ENCODE measurements at regions not wholly inside any gene's neighbourhood (a gene's known extent, or its start where the extent isn't known, plus 50 kb on each side); places are given as distances from the start of the nearest gene placed in this dataset.

DNA sequence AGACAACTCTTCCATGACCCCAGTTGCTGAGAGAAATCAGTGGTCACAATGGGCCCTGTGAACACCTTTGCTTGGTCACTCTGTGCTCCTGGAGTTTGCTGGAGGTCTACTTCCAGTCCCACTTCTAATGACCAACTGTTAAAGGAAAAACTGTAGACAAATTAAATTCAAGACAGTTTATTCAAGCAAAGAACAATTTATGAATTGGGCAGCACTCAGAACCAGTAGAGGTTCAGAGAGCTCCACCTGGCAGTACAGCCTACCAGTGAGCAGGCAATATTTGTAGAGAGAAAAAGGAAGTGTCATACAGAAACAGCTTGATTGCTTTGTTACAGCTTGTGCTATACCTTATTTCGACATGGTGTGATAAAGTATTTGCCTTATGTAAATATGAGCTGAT lies 116.5 kb downstream of the HS3ST3B1 start:
- no peaks in the 10 kb centered on the region for H3K27me3 ChIP-seq
- no peak for DNase-seq
- intact Hi-C loops (cut with DNase I): no loop called here
- no peak overlapping the region for H3K27ac ChIP-seq
- no peaks in the 10 kb centered on the region for H3K9me3 ChIP-seq
- no peaks in the 10 kb centered on the region for H3K36me3 ChIP-seq
- no peaks in the 10 kb centered on the region for H3K4me1 ChIP-seq
- no peak overlapping the region for H3K4me3 ChIP-seq (replicated peaks in 1 of 3)
- TF ChIP-seq POLR2A (IDR thresholded peaks at IDR 0.05): no peak
- TF ChIP-seq, protein P1, sequence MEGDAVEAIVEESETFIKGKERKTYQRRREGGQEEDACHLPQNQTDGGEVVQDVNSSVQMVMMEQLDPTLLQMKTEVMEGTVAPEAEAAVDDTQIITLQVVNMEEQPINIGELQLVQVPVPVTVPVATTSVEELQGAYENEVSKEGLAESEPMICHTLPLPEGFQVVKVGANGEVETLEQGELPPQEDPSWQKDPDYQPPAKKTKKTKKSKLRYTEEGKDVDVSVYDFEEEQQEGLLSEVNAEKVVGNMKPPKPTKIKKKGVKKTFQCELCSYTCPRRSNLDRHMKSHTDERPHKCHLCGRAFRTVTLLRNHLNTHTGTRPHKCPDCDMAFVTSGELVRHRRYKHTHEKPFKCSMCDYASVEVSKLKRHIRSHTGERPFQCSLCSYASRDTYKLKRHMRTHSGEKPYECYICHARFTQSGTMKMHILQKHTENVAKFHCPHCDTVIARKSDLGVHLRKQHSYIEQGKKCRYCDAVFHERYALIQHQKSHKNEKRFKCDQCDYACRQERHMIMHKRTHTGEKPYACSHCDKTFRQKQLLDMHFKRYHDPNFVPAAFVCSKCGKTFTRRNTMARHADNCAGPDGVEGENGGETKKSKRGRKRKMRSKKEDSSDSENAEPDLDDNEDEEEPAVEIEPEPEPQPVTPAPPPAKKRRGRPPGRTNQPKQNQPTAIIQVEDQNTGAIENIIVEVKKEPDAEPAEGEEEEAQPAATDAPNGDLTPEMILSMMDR (IDR thresholded peaks at IDR 0.05): no peak
- WGBS, 2 donors: 76 to 79% methylated on average over 1 of the region's 1 CpG

GRCh38 chr17:14409292-14409691 lies 108.4 kb downstream of the HS3ST3B1 start:
- H3K4me1 ChIP-seq: no peaks in the 10 kb centered on the region
- intact Hi-C loops (cut with DNase I): no loop called here
- no peak overlapping the region for H3K4me3 ChIP-seq (replicated peaks in 1 of 3)
- TF ChIP-seq, protein P1 (IDR thresholded peaks at IDR 0.05): no peak
- no peak for TF ChIP-seq POLR2A (IDR thresholded peaks at IDR 0.05)
- no peaks in the 10 kb centered on the region for H3K27me3 ChIP-seq
- DNase-seq: no peak
- 50 to 79% methylated on average over 1 of the region's 1 CpG for WGBS, 2 donors
- no peaks in the 10 kb centered on the region for H3K9me3 ChIP-seq
- no peaks in the 10 kb centered on the region for H3K36me3 ChIP-seq
- H3K27ac ChIP-seq: no peak overlapping the region

DNA sequence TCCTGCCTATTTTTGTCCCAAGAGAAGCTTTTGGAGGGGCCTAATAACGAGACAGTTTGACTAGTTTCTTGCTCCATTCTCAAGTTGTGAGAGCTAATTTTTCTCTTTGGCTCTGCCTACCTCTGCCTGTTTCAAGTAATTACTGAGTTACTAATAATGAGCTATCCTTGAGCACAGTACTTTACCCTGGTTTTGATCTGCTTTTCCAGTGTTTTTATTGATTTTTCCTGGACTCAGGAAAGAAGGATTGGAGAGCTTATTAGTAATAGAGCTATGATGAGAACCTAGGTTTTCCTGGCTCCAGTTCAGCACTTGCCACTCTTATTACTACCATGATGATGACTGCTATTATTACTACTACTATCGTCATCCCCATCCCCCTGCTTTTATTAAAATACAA lies 106.7 kb downstream of the HS3ST3B1 start:
- intact Hi-C loops (cut with DNase I): no loop called here
- H3K27ac ChIP-seq: no peak overlapping the region
- H3K4me3 ChIP-seq (replicated peaks in 1 of 3): no peak overlapping the region
- WGBS, 2 donors: 75 to 76% methylated on average over 2 of the region's 2 CpGs
- H3K4me1 ChIP-seq: no peaks in the 10 kb centered on the region
- H3K27me3 ChIP-seq: no peaks in the 10 kb centered on the region
- TF ChIP-seq, protein P1 (IDR thresholded peaks at IDR 0.05): no peak
- TF ChIP-seq POLR2A (IDR thresholded peaks at IDR 0.05): no peak
- H3K36me3 ChIP-seq: no peaks in the 10 kb centered on the region
- DNase-seq: no peak
- H3K9me3 ChIP-seq: no peaks in the 10 kb centered on the region

DNA sequence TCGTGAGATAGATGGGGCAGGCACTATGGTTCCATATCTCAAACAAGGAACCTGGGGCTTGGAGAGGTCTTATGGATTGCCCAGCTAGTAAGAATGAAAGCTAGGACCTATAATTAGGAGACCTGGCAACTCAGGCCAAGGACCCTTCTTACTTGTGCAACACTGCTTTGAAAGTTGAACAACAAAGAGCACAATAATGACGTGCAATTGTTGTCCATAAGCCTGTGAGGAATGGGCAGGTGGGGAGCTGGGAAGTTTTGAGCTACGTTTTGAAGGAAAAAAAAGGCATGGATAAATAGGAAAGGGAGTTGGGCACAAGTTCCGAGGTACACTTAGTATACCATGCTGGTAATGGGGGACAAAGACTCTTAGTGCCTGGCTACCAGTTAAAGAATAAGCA lies 104.3 kb downstream of the HS3ST3B1 start:
- Histone ChIP-seq H3K4me3 (replicated peaks in 1 of 3) (no peak overlapping the region), H3K27ac (no peak overlapping the region), H3K36me3 (no peaks in the 10 kb centered on the region), H3K27me3 (no peaks in the 10 kb centered on the region), H3K4me1 (no peaks in the 10 kb centered on the region), H3K9me3 (no peaks in the 10 kb centered on the region)
- 85 to 88% methylated on average over 4 of the region's 4 CpGs for WGBS, 2 donors
- no peak for DNase-seq
- intact Hi-C loops (cut with DNase I): no loop called here
- TF ChIP-seq POLR2A (IDR thresholded peaks at IDR 0.05): no peak
- TF ChIP-seq, protein P1 (IDR thresholded peaks at IDR 0.05): no peak
